NCI-H345 (cell line): ENCODE measurements at regions not wholly inside any gene's neighbourhood (a gene's known extent, or its start where the extent isn't known, plus 50 kb on each side); places are given as distances from the start of the nearest gene placed in this dataset.

Experiments
- DNase-seq: peaks from one replicate; lab custom pipeline; 2025; lab: John Stamatoyannopoulos, UW

DNA sequence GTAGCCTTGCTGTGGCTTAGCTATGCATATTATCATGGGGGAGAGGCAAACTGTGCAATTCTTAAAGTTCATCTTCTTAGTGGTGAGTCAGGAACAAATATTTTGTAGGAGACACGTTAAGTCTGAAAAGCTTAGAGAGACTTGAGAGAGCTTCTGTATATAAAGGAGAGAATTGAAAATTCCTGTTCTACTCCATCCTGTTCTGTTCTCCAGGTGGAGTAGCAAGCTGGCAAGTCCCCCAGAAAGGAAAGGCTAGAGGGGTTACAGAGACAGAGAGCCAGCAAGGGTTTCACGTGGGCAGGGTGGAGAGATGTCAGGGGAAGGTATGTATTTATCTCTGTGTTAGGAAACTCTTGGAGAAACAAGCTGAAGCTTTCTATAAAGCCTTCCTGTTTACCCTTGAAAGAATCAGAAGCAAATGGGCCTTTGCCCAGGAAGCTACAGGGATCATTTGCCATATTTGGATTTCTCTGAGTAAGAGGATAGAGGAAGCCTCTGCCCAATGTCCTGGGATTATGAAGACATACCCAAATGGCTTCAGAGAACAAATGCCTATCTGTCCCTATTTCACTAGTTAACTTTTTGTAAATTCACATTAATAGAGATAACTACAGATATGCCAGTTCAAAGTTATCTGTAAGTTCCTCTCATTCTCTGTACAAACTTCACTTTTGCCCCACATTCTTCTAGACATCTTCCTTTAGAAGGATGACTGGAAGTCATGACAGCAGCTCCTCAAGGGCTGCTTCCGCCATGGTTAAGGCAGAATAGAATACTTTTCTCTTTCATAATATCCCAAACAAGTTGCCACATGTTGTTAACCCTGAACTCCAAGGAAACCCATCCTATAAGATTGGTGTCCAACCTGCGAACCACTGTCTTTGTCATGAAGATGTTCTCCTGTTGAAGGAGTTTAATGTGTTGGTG, 126.7 kb upstream of the NEDD9 start:
- no peak for DNase-seq

DNA sequence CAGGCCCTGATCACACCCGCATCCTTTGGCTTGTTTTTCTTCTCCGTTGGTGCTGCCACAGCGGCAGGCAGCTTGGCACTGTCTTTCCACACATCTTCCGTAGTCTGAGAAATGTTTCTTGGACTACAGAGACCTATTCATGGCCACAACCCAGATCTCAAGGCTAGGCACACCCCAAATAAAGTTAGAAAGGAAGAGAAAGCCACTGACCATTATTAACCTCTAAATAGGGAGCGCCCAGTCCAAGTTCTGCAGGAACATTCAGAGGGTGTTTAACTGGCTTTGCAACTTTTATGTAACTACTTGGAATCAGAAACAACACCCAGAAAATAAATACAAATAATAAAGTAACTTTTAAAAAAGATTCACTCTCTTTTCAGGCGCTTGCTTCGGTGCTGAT, 124.8 kb upstream of the NEDD9 start:
- DNase-seq = no peak

DNA sequence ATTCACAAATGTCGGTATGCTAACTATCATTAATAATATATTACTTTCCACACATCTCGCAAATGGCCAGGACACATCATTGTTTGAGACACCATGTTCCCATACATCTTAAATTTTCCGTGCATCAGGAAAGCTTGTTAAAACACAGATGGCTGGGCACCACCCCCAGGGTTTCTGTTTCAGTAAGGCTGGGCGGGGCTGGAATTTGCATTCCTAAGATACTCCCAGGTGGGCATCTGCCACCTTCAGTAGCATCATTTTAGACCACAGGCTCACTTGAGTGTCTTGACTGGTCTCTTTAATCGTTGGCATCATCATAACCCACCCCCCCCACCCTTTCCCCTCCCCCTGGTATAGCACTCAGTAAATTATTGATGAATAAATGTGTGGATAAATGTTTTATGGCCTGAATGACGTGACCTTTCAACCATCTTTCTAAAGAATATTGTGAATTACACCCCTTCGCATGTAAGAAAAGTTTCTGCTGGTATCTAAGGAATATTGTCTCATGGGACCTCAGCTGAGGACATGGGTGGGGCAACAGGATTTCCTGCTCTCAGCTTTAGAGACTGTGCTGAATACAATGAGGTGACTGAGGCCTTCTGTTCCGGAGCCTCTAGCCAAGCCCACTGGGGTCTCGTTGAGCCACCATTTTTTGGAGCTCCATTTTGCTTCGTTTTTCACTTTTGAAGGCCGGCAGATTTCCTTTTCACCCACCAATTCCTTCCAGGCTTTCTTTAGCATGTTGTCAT, 124.1 kb upstream of the NEDD9 start:
- no peak for DNase-seq

DNA sequence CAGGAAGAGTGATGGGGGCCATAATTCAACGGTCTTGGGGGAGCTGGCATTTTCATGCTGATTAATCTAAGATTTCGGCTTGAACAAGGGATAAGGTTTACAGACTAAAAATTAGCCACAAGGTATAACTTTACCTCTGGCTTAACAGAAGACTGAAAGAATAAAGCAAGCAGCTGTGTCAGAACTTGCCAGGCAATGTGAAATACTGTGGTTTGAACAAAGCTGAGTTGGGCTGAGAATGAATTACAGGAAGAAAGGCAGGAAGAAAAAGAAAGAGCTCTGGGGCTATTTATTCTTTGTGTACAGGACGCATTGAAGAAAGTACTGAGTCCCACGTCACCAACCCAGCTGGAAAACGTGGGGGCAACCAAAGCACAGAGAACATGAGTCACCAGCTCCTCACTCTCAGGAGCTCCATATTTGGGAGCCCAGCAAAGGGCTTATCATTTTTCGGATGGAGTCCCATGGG, 121.5 kb upstream of the NEDD9 start:
- no peak for DNase-seq

DNA sequence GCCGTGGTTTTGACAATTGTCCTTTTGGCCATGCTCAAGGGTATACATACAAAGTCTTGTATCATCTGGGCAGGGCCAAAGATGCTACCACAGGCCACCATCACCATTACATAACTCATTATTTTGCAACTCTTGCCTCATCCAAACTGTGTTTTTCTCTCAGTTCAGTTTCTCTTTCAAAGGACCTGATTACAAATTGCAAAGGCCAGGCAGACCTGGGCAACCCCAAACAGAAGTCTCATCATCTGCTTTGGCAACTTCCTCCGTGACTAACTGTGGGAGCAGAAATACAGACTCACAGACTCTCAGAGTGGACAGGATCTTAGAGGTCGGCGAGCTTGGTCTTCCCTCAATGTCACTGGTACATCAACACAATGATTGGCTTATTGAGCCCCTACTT, 117.8 kb upstream of the NEDD9 start:
- no peak for DNase-seq

DNA sequence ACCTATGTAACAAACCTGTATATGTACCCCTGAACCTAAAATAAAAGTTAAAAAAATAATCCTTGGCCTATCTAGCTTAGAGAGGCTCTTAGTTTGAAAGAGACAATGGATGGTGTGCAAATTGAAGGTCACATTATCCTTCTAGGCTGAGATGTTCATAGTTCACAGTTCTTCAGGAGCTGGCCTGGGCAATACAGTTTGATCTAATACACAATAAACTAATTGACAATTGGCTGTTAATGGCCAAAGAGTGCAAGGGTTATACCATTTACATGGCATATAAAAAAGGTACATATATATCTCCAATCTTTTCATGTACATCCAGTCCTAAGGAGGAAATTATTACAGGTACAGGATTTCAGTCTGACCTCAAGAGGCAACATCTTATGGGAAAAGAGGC, 117.4 kb upstream of the NEDD9 start:
- no peak for DNase-seq

DNA sequence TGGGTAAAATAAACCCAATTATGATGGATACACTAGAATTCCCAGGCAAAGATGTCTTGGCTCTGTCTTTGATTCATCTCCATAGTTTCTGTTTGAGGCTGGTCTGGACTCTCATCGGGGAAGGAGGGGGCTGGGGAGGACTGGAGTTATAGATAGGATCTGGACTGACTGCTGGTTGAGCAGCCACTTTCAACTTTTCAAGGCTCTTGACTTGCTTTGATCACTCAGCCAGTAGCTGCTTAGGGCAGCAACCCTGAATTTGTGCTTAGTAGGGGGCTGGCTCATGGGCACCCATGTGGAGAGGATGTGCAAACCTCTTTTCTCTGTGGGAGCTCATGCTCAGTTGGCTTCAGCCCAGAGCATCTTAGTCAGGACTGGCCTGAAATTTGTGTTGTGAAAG, 114.0 kb upstream of the NEDD9 start:
- DNase-seq = no peak

DNA sequence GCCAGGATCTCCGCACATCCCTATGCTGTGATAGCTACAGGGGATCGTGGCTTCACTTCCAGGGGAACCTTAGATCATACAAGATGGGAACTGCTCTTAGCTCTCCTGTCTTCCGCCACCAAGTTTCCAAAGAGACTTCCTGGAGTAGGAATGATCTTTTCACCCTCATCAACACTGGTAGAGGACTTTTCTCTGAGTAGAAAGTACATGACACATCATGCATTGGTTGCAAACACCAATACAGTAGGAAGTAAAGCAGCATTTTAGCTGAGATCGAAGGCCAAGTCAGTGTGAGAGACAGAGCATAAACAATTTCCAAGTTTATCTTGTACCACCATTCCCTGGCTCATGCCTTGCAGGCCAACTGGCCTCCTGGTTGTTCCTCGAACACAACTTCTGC, 113.1 kb upstream of the NEDD9 start:
- no peak for DNase-seq

DNA sequence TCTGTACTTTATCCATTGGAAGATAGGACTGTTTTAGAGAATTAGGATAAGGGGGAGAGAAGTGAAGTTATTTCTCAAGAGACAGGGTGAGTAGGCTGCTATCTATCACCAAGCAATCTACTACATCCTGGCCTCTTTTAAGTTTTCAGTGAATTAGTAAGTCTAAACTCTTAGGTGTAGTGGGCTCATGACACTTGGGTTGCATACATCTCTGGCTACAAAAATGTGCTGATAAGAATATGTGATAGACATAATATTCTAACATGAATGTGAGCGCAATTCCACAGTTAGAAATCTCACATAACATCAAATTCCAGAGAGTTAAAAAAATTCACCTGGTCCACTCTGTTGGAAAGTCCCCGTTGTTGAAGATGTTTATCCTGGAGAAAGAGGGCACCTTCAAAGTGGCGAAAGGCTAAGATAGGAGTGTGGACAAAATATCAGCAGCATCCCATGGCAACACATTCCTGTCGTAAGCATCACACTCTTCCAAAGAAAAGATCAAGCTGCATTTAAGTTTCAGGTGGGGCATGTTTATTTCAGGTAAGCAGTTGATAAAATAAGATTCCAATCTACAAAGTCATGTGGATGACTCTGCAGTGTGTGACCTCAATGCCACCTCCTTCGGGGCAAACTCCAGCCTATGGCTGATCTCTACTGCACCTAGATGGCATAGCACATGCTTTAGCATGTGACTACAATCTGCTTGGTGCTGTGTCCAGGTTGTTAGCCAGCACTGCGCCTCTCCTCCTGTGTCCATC, 111.7 kb upstream of the NEDD9 start:
- DNase-seq = no peak

DNA sequence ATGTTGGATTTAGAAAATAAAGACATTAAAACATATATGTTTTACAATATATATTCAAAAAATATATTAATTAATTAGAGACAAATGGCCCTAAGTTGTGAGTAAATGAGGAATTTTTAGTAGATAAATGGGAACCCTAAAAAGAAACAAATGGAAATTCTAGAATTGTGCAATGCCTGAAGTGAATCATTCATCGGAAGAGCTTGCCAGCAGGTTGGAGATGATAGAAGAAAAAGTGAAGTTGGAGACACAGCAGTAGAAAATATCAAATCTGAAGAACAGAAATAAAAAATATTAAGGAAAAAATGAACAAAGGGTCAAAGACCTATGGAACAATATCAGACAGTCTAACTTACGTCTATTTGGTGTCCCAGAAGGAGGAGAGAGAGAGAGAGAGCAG, 109.4 kb upstream of the NEDD9 start:
- DNase-seq = no peak

DNA sequence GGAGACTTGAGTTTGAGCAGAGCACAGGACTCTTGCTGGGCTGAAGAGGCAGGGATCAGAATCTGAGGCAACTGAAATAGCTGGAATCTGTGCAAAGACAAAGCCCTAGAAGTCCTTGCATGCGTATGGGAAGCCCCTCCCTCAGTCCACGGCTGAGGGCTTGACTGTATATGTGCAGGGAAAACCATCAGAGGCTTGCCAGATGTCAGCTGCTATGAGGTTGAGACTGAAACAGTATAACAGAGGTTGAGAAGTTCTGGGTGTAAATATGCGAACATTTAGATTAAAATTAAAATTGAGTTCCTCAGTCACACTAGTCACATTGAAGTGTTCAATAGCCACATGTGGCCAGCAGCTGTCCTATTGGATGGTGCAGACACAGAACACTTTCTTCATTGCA, 108.8 kb upstream of the NEDD9 start:
- DNase-seq = no peak

DNA sequence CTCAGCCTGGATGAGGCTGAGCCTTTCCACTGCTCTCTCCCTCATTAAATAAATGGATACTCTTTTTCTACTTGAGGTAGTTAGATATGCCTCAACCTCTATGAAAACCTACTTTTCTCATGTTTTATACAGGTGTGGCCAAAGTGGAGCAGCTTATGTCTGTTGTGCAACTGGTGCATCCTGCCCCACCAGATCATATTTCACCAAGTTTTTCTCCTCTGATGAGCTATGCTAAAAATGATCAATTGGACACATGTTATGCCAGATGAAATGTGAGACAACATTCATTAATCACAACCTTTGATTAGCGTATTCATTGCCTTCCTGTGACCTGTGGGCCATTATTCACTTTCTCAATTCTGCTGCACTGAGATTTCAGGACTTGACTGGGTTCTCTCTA, 106.9 kb upstream of the NEDD9 start:
- no peak for DNase-seq

DNA sequence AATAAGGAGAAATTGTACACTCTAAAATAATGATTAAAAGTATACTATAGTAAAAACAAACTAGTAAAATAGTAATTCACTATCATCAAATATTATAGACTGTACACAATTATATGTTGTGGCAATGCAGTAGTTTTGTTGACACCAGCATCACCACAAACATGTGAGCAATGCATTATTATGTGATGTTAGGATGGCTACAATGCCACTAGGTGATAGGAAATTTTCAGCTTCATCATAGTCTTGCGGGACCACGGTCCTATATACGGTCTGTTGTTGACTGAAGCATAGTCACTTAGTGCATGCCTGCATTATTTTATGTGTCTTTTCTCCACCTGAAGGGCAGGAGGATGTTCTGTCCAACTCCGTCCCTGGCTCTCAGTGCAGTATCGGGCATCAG, 104.8 kb upstream of the NEDD9 start:
- no peak for DNase-seq

DNA sequence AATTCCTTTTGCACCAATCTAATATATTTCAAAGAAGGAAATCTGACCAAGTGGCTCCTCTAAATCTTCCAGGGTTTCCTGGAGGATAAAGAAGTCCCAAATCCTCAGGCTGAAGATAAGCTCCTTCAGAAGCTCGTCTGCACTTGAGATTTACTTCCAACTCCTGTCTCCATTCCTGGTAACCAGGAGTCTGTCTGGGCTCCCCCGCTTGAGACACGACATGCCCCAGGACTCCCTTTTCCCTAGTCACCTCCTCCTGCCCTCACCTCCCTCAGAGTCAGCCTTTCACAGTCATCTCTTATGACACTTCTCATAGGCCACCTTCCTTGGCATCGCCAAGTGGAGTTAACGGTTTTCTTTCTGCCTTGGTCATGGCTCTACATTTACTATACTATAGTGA, 103.4 kb upstream of the NEDD9 start:
- no peak for DNase-seq

DNA sequence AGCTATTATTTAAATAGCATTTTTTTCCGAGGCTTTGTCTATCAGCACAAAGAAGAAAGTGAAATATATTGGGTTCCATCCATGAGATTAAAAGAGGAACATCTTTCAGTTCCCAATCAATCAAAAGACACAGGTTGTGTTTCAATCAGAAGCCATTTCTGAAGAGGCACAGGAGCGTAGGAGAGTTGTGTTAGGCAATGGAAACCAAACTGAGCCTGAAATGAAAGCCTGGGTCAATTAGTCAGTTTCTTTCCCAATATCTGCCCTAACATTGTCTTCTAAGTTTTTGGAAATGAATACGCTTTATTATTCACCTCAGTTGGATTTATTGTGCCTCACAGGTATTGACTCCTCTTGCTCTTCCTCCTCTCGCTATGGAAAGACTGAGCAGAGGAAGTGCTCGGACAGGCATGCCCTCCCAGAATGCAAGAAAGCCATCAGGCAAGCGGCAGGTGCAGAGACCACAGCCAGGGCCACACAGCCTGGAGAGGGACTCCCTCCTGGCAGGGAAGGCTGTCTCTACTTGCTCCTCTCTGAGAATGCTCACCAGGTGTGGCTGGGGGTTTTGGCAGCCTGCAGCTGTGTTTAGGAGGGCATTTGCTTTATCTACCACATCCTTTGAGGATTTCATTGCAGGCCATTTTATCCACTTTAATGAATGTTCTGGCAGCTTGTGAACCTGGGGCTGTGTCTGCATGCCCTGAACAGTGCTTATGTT, 100.8 kb upstream of the NEDD9 start:
- no peak for DNase-seq

DNA sequence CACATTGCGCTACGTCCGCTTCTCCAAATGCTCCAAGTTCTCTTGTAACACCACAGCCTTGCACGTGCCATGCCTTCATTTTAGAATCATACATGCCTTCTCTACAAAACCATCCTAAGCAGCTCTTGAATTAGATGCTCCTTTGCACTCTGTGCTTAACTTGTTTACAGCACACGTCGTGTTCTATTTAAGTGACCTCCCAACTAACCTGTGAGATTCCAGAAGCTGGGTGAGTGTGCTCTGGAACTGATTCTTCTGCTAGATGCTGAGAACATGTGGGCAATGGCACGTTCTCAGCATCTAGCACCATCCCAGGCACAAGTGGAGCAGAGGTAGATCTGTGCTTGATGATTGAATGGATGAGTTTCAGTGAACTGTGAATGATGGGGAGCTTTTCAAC, 100.0 kb upstream of the NEDD9 start:
- DNase-seq = no peak

DNA sequence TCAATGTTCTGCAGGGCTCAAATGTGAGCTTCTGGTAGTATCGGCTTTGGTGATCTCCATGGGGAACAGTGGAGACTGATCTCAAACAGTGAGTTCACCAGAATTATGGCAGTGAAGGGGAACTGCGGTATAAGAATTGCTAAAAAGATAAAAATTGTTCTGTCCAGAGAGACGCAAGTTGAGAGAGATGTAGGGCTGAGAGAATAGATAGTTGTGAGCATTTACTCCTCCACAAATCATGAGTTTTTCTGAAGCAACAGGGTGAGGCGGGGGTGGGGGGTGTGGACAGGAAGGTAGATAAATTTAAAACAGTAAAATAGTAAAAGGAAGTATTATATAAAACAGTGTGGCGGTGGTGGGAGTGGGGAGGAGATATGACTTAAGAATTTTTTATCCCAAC, 98.6 kb upstream of the NEDD9 start:
- no peak for DNase-seq

DNA sequence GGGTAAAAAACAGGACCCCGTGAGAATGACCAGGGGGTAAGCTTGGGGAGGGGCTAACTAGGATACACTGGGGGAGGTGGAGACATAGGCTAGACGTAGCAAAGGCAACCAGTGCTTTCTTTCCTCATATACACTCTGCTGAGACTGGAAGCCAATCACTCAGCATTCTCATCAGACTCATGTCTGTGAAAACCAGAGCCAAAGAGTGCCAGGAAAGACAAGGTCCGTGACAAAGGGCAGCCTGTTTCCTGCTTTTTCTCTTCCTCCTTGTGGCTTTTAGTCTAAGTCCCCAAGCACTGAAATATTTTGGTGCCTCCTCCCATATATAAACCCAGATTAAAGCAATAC, 97.9 kb upstream of the NEDD9 start:
- DNase-seq = no peak

DNA sequence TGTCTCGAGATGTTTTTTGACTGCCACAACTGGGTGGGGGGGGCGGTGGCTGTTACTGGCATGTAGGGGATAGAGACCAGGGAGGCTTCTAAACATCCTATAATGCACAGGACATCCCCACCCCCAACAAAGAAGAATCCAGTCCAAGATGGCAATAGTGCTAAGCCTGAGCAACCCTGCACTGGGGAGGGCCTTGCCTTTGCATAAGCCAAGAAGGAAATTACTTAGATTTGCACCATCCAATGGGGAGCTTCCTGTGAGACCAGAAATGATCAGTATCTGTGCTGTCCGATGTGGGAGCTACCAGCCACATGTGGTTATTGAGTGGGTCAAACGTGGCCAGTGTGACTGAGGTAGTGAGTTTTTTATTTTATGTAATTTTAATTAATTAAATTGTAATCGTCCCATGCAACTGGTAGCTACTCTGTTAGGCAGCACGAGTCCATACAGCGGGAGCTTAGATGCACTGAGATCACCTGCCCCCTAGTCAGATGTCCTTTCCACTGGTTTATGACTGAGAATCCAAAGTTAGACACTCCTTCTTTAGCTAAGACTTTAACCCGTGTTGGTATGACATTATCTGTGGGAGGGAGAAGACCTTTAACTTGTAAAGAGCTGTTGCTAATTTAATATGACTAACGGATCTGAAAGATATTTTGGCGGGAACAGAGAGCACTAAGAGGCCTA, 97.4 kb upstream of the NEDD9 start:
- DNase-seq = no peak

DNA sequence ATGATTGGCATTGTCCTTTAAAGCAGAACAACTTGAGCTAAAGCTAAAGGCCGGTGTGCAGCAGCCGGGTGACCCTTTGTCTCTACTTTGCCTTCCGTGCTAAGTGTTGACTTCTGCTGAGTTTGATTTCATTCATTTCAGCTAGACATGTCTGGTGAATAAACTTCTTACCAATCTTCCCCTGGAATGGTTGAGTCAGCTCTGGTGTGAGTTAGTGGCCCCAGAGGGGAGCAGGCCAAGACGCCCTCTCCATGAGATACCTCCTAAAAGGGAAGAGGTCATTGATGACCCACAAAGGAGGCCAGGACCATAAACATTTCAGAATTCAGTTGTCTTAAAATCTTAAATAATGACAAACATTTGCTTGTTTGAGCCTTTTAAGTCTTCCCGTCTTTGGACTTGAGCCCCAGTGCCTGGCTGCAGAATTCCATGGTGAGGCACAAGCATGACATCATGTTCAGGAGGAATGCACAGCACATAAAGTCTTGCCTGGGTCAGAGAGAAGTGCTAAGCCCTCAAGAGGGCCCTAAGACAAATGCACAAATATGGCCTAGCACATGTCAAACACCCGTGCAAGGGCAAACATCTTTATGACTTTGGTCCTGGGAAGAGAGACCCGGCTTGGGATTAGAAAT, 96.3 kb upstream of the NEDD9 start:
- DNase-seq = no peak

DNA sequence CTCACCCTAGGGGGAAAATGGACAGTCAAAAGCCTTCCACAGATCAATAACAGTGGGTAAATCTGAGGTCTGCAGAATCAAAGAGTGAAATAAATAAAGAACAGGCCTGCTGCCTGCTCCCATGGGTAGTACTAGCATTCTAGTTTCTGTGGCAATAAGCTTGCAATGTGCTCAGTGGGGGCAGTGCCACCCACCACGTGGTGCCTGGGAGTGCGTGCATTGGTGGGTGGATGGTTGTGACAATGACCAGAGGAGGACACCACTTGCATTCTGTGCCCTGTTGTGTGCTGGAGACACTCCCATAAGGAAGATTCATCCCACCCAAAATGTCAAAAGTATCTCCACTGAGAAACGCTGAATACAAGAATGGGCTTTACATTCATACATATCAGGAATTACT, 95.5 kb upstream of the NEDD9 start:
- no peak for DNase-seq
